Stomach smooth muscle (tissue), 2 donors: ENCODE measurements at regions not wholly inside any gene's neighbourhood (a gene's known extent, or its start where the extent isn't known, plus 50 kb on each side); places are given as distances from the start of the nearest gene placed in this dataset.

ENCODE experiments used
- H3K27ac ChIP-seq: one replicate; pipeline ENCODE4 v1.7.0; 2013; ENCODE audit warnings: mild to moderate bottlenecking, low read length, inconsistent platforms
- H3K27me3 ChIP-seq, 2 donors: one replicate each; pipeline ENCODE4 v1.7.0; 2013; ENCODE audit warnings: low read length in 2 of 2; ENCODE audit not compliant: insufficient read depth in 2 of 2, control insufficient read depth in 1 of 2
- H3K36me3 ChIP-seq, 2 donors: one replicate each; pipeline ENCODE4 v1.7.0; 2013; ENCODE audit warnings: low read length in 2 of 2; ENCODE audit not compliant: control insufficient read depth in 2 of 2, insufficient read depth in 2 of 2
- H3K4me1 ChIP-seq: one replicate; pipeline ENCODE4 v1.7.0; 2013; ENCODE audit warnings: low read length; ENCODE audit not compliant: control insufficient read depth, insufficient read depth
- H3K4me3 ChIP-seq, 2 donors: one replicate each; pipeline ENCODE4 v1.7.0; 2013; ENCODE audit warnings: low read length in 2 of 2
- H3K9ac ChIP-seq, 2 donors: one replicate each; pipeline ENCODE4 v1.7.0; 2013; ENCODE audit warnings: low read length in 2 of 2, mild to moderate bottlenecking in 1 of 2
- H3K9me3 ChIP-seq, 2 donors: one replicate each; pipeline ENCODE4 v1.7.0; 2013; ENCODE audit warnings: low read length in 2 of 2; ENCODE audit not compliant: control insufficient read depth in 2 of 2
- donor health status: healthy.
- donor health status: Pancreatic carcinoma.

DNA sequence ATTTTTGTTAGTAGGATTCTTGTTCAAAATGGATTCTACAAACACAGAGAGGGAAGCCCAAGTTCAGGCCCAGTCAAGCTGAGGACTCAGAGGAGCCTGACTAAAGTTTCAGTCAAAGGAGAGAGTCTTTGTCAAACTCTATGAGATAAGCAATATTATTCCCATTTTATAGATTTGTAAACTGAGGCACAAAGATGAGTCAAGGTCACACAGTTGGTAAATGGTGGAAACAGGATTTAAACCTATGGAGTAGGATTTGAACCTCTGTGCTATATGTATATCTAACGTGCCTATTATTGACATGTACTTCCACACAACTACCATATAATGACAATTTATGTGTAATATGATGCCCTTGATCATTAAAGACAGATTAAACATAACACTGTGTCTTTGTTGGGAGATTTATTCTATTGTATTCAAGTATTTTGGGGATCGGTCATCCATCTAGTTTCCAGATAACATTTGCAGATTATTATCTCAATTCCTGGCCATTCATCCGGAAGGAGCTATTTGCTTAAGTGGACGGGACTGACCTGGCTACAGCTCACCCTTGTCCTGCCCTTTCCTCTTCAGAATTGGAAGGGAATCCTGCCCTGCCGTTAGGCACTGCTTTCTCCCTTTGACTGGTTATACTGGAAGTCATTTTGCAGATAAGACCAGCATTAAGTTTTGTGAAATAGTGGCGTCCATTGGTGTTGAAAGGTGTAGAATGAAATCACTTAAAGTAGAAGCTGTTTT, 86.1 kb upstream of the LMO4 start:
- Histone ChIP-seq H3K27ac (no peak overlapping the region), H3K4me1 (no peaks in the 10 kb centered on the region), H3K9me3 (no peaks in the 10 kb centered on the region), H3K9ac (no peak overlapping the region), H3K27me3 (no peaks in the 10 kb centered on the region), H3K4me3 (no peak overlapping the region), H3K36me3 (no peaks in the 10 kb centered on the region)

- H3K27me3 ChIP-seq, result no peaks in the 10 kb centered on the region
- no peaks in the 10 kb centered on the region for H3K36me3 ChIP-seq
- H3K4me1 ChIP-seq, result no peaks in the 10 kb centered on the region
- H3K27ac ChIP-seq, result no peak overlapping the region
- no peak overlapping the region for H3K4me3 ChIP-seq
- H3K9me3 ChIP-seq, result no peaks in the 10 kb centered on the region
- H3K9ac ChIP-seq, result no peak overlapping the region
These were observed 85.1 kb upstream of the LMO4 start for GRCh38 chr1:87243573-87243972.

GRCh38 chr1:87246436-87246835, 82.2 kb upstream of the LMO4 start:
- Histone ChIP-seq H3K36me3 (no peaks in the 10 kb centered on the region), H3K27me3 (no peaks in the 10 kb centered on the region), H3K4me3 (no peak overlapping the region), H3K9ac (no peak overlapping the region), H3K27ac (no peak overlapping the region), H3K4me1 (no peaks in the 10 kb centered on the region), H3K9me3 (no peaks in the 10 kb centered on the region)

- Histone ChIP-seq H3K9ac (no peak overlapping the region), H3K4me1 (no peaks in the 10 kb centered on the region), H3K4me3 (no peak overlapping the region), H3K9me3 (no peaks in the 10 kb centered on the region), H3K36me3 (no peaks in the 10 kb centered on the region), H3K27me3 (no peaks in the 10 kb centered on the region), H3K27ac (no peak overlapping the region)
These were observed 78.9 kb upstream of the LMO4 start for GRCh38 chr1:87249803-87250202.

DNA sequence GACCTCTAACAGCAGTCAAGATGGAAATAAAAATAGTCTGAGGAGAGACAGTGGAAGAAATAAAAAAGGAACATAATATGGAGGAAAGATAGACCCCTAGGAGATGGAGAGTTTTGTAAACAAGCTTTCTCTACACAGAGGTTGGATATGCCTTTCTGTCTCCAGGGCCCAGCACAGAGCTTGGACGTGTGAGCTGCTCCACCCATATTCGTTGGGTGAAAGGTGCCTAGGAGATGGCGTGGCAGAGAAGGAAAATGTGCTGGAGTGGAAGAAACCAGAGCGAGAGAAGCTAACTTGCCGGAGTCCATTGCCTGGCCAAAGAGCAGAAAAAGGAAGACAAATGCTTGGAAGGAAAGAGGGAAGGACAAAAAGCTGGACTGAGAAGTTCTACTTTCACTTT, 78.3 kb upstream of the LMO4 start:
- no peaks in the 10 kb centered on the region for H3K27me3 ChIP-seq
- H3K9ac ChIP-seq, result no peak overlapping the region
- H3K9me3 ChIP-seq, result no peaks in the 10 kb centered on the region
- no peak overlapping the region for H3K27ac ChIP-seq
- H3K4me3 ChIP-seq, result no peak overlapping the region
- H3K36me3 ChIP-seq, result no peaks in the 10 kb centered on the region
- H3K4me1 ChIP-seq, result no peaks in the 10 kb centered on the region

- Histone ChIP-seq H3K27ac (no peak overlapping the region), H3K27me3 (no peaks in the 10 kb centered on the region), H3K9me3 (peaks cover 0 to 6% of the 10 kb centered on the region in 2 donors), H3K9ac (no peak overlapping the region), H3K4me3 (no peak overlapping the region), H3K4me1 (no peaks in the 10 kb centered on the region), H3K36me3 (no peaks in the 10 kb centered on the region)
These were observed 76.3 kb upstream of the LMO4 start for GRCh38 chr1:87252406-87252805.

DNA sequence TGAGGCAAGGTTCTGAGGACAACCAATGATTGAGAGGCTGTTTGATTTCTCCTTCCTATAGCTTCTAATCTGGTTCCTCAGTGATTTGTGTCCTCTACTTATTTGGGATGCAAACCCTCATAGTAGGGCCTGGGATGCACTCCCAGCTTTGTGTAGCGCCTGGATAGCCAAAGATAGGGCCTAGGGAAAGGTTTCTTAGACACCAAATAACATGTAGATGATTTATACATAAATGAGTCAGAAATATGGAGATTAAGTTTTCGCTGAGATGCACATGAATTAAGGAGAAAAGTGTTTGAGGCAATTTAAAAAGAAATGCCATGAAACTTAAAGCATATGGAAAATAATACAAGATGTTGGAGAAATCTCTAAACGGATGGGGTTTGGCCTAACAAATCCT, 66.0 kb upstream of the LMO4 start:
- no peaks in the 10 kb centered on the region for H3K36me3 ChIP-seq
- H3K9me3 ChIP-seq, result no peaks in the 10 kb centered on the region
- no peaks in the 10 kb centered on the region for H3K27me3 ChIP-seq
- H3K27ac ChIP-seq, result no peak overlapping the region
- H3K4me1 ChIP-seq, result no peaks in the 10 kb centered on the region
- no peak overlapping the region for H3K4me3 ChIP-seq
- no peak overlapping the region for H3K9ac ChIP-seq

GRCh38 chr1:87263281-87263680, 65.4 kb upstream of the LMO4 start:
- H3K27ac ChIP-seq, result no peak overlapping the region
- no peak overlapping the region for H3K9ac ChIP-seq
- no peaks in the 10 kb centered on the region for H3K36me3 ChIP-seq
- no peaks in the 10 kb centered on the region for H3K27me3 ChIP-seq
- H3K4me3 ChIP-seq, result no peak overlapping the region
- H3K9me3 ChIP-seq, result no peaks in the 10 kb centered on the region
- H3K4me1 ChIP-seq, result no peaks in the 10 kb centered on the region

GRCh38 chr1:87263785-87264184, 64.9 kb upstream of the LMO4 start:
- Histone ChIP-seq H3K36me3 (no peaks in the 10 kb centered on the region), H3K4me1 (no peaks in the 10 kb centered on the region), H3K4me3 (no peak overlapping the region), H3K27me3 (no peaks in the 10 kb centered on the region), H3K9me3 (no peaks in the 10 kb centered on the region), H3K9ac (no peak overlapping the region), H3K27ac (no peak overlapping the region)

DNA sequence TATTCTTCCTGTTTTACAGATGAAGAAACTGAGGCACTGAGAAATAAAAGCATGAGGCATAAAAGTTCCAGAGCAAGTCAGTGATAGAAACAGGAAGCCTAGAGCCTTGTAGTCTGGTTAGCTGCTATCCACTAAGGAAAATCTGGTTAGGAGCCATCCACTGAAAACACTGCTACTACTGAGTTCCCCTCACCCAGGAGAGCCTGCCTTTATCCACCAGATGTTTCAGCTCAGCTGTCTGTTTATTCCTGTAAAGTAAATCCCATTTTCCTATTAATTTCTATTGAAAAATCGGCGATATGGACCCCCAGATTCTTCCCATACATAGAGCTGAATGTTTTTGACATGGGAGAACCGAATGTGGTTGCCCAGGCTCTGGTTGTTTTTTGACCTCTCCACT, 63.7 kb upstream of the LMO4 start:
- no peaks in the 10 kb centered on the region for H3K27me3 ChIP-seq
- H3K9me3 ChIP-seq, result peaks cover 0 to 2% of the 10 kb centered on the region in 2 donors
- H3K27ac ChIP-seq, result no peak overlapping the region
- H3K36me3 ChIP-seq, result no peaks in the 10 kb centered on the region
- no peak overlapping the region for H3K4me3 ChIP-seq
- no peak overlapping the region for H3K9ac ChIP-seq
- no peaks in the 10 kb centered on the region for H3K4me1 ChIP-seq

- H3K4me1 ChIP-seq, result no peaks in the 10 kb centered on the region
- H3K4me3 ChIP-seq, result no peak overlapping the region
- no peaks in the 10 kb centered on the region for H3K27me3 ChIP-seq
- no peak overlapping the region for H3K27ac ChIP-seq
- no peak overlapping the region for H3K9ac ChIP-seq
- H3K36me3 ChIP-seq, result no peaks in the 10 kb centered on the region
- peaks cover 0 to 2% of the 10 kb centered on the region in 2 donors for H3K9me3 ChIP-seq
These were observed 62.9 kb upstream of the LMO4 start for GRCh38 chr1:87265786-87266185.
